PFSK-1 (cell line): ENCODE measurements at regions not wholly inside any gene's neighbourhood (a gene's known extent, or its start where the extent isn't known, plus 50 kb on each side); places are given as distances from the start of the nearest gene placed in this dataset.

ENCODE experiments used
- FOXP2 ChIP-seq: optimal IDR thresholded peaks from 2 replicates; pipeline ENCODE3; 2011; ENCODE audit warnings: borderline replicate concordance, control low read depth, inconsistent platforms; ENCODE audit not compliant: insufficient read depth; ENCODE audit errors: extremely low read length, extremely low read depth
- POLR2AphosphoS5 ChIP-seq: IDR thresholded peaks from 2 replicates; pipeline ENCODE4 v1.6.1; 2012; ENCODE audit warnings: low read depth, mild to moderate bottlenecking, control low read depth, low read length, moderate library complexity
- SIN3A ChIP-seq: IDR thresholded peaks from 2 replicates; pipeline ENCODE4 v1.6.1; 2012; ENCODE audit warnings: mild to moderate bottlenecking, low read length, moderate library complexity, borderline replicate concordance; ENCODE audit not compliant: insufficient read depth
- TAF1 ChIP-seq: IDR thresholded peaks from 2 replicates; pipeline ENCODE4 v1.6.1; 2012; ENCODE audit warnings: low read length, control low read depth, borderline replicate concordance; ENCODE audit not compliant: insufficient read depth
- TF ChIP-seq, protein P1 (sequence below), 2 experiments: IDR thresholded peaks; 2 replicates each; pipeline versions ENCODE4 v1.6.1 to v1.8.0; 2011 to 2012; ENCODE audit warnings: low read depth in 2 of 2, low read length in 2 of 2, control low read depth in 1 of 2, inconsistent platforms in 1 of 2, mild to moderate bottlenecking in 1 of 2, moderate library complexity in 1 of 2; ENCODE audit not compliant: insufficient read depth in 1 of 2

DNA sequence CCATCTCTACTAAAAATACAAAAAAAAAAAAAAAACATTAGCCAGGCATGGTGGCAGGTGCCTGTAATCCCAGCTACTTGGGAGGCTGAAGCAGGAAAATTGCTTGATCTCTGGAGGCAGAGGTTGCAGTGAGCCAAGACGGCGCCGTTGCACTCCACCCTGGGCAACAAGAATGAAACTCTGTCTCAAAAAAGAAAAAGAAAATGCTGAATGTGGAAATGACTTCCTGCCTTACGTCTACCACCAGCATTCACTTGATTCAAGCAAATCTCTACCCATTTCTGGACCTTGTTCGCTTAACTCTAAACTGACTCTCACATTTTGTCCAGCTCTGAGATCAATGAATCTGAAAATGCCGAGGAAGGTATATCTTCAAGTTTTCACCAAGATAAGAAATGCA is 825.3 kb downstream of the TRIB2 start:
- TF ChIP-seq FOXP2: no peak
- no peak for TF ChIP-seq SIN3A
- TF ChIP-seq, protein P1, sequence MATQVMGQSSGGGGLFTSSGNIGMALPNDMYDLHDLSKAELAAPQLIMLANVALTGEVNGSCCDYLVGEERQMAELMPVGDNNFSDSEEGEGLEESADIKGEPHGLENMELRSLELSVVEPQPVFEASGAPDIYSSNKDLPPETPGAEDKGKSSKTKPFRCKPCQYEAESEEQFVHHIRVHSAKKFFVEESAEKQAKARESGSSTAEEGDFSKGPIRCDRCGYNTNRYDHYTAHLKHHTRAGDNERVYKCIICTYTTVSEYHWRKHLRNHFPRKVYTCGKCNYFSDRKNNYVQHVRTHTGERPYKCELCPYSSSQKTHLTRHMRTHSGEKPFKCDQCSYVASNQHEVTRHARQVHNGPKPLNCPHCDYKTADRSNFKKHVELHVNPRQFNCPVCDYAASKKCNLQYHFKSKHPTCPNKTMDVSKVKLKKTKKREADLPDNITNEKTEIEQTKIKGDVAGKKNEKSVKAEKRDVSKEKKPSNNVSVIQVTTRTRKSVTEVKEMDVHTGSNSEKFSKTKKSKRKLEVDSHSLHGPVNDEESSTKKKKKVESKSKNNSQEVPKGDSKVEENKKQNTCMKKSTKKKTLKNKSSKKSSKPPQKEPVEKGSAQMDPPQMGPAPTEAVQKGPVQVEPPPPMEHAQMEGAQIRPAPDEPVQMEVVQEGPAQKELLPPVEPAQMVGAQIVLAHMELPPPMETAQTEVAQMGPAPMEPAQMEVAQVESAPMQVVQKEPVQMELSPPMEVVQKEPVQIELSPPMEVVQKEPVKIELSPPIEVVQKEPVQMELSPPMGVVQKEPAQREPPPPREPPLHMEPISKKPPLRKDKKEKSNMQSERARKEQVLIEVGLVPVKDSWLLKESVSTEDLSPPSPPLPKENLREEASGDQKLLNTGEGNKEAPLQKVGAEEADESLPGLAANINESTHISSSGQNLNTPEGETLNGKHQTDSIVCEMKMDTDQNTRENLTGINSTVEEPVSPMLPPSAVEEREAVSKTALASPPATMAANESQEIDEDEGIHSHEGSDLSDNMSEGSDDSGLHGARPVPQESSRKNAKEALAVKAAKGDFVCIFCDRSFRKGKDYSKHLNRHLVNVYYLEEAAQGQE (IDR thresholded peaks at IDR 0.05; ENCODE audit: insufficient read depth in 1 of 2, low read depth in 2 of 2, low read length in 2 of 2): no peak
- TF ChIP-seq TAF1: no peak
- no peak for TF ChIP-seq POLR2AphosphoS5

DNA sequence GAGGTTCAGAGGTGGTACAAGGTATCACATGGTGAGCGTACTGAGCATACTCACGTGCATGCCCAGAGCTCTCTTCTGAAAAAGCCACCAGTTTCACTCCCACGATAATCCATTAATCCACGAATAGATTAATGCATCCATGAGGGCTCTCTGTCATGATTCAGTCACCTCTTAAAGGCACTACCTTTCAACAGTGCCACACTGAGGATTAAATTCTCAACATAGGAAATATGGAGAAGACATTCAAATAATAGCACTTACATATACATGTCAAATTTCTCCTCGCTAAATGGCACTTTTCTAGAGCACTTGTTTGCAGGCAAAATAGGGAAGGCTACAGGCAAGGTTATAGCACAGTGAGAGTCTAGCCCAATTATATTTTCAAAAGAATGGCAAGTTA is 825.9 kb downstream of the TRIB2 start:
- no peak for TF ChIP-seq POLR2AphosphoS5
- TF ChIP-seq, protein P1 (IDR thresholded peaks at IDR 0.05; ENCODE audit: insufficient read depth in 1 of 2, low read depth in 2 of 2, low read length in 2 of 2): no peak
- TF ChIP-seq TAF1: no peak
- TF ChIP-seq SIN3A: no peak
- TF ChIP-seq FOXP2: no peak

DNA sequence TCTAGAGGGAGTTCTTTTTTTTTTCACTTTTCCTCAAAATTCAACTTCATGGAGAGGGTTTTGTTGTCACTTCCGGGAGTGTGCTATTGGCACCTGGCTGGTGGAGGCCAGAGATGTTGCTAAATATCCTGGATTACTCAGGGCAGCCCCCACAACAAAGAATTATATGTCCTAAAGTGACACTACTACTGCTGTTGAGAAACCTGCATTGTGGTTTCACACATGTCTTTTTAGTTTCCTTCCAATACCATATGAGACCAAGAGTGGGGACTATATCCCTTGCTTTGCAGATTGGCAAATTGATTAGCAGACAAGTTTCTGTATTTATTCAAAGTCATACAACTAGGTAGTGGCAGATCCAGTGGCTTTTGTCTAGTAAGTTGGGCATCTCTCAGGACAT is 826.8 kb downstream of the TRIB2 start:
- TF ChIP-seq POLR2AphosphoS5 (no peak), TAF1 (no peak), FOXP2 (no peak), SIN3A (no peak)
- TF ChIP-seq, protein P1 (IDR thresholded peaks at IDR 0.05; ENCODE audit: insufficient read depth in 1 of 2, low read depth in 2 of 2, low read length in 2 of 2): no peak

DNA sequence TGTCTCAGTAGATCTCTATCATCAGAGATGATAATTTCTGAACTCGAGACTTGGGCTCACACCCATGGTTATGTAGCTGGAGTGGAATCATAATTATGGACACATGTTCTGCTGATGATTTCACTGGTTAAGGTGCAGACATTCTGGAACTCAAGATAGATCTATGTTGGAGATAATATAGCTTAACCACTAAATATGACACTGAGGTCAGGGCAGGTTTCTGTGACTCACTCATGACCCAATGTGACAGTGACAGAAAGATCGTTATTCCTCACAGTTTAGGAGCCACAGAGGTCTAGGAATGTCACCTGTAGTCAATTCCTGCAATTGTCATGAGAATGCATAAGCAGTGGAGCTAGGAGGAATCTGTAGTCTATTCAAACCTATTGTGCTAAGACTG is 828.6 kb downstream of the TRIB2 start:
- TF ChIP-seq FOXP2: no peak
- TF ChIP-seq TAF1: no peak
- no peak for TF ChIP-seq SIN3A
- TF ChIP-seq POLR2AphosphoS5: no peak
- TF ChIP-seq, protein P1 (IDR thresholded peaks at IDR 0.05; ENCODE audit: insufficient read depth in 1 of 2, low read depth in 2 of 2, low read length in 2 of 2): no peak

DNA sequence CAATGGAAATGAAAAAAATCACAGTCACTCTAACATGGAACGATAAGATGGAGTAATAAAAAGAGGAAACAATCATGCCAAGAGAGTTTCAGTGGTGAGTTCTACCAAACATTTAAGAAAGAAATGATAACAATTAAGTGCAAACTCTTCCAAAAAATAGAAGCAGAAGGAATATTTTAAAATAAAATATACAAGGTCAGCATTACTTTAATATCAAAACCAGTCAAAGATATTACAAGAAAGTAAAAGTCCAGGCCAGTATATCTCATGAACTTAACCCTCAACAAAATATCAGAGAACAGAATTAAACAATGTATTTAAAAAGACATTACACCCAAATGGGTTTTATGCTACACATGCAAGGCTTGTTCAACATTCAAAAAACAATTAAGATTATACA is 829.4 kb downstream of the TRIB2 start:
- TF ChIP-seq, protein P1 (IDR thresholded peaks at IDR 0.05; ENCODE audit: insufficient read depth in 1 of 2, low read depth in 2 of 2, low read length in 2 of 2): no peak
- TF ChIP-seq FOXP2 (no peak), POLR2AphosphoS5 (no peak), TAF1 (no peak), SIN3A (no peak)
